ENCODE measurements at regions not wholly inside any gene's neighbourhood (a gene's known extent, or its start where the extent isn't known, plus 50 kb on each side); places are given as distances from the start of the nearest gene placed in this dataset.
"Not testable (repeated sequence)": the region's sequence is repeated elsewhere in the genome, so short reads cannot be mapped to it uniquely, and the experiment has no call there.

- ChIA-PET POLR2A (no interaction called here), CTCF (interaction anchor here (1.3 kb wide), 1 partner anchor 92 kb away, joined by 4 read pairs; no protein-coding TSS in a partner anchor)
- TF ChIP-seq, protein P1, sequence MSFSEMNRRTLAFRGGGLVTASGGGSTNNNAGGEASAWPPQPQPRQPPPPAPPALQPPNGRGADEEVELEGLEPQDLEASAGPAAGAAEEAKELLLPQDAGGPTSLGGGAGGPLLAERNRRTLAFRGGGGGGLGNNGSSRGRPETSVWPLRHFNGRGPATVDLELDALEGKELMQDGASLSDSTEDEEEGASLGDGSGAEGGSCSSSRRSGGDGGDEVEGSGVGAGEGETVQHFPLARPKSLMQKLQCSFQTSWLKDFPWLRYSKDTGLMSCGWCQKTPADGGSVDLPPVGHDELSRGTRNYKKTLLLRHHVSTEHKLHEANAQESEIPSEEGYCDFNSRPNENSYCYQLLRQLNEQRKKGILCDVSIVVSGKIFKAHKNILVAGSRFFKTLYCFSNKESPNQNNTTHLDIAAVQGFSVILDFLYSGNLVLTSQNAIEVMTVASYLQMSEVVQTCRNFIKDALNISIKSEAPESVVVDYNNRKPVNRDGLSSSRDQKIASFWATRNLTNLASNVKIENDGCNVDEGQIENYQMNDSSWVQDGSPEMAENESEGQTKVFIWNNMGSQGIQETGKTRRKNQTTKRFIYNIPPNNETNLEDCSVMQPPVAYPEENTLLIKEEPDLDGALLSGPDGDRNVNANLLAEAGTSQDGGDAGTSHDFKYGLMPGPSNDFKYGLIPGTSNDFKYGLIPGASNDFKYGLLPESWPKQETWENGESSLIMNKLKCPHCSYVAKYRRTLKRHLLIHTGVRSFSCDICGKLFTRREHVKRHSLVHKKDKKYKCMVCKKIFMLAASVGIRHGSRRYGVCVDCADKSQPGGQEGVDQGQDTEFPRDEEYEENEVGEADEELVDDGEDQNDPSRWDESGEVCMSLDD (tag by site-specific recombination; IDR thresholded peaks at IDR 0.05), result no peak
- TF ChIP-seq ZBTB20 (tag by site-specific recombination; IDR thresholded peaks at IDR 0.05), result no peak
- TF ChIP-seq ZNF10 (tag by site-specific recombination; IDR thresholded peaks at IDR 0.05), result no peak
- no peak for TF ChIP-seq ZNF518A (tag by site-specific recombination; conservative IDR thresholded peaks at IDR 0.05; ENCODE audit: low read depth)
- TF ChIP-seq ZNF114 (tag by site-specific recombination; IDR thresholded peaks at IDR 0.05), result no peak
- TF ChIP-seq SP2 (tag by site-specific recombination; IDR thresholded peaks at IDR 0.05), result no peak
- TF ChIP-seq MYNN (tag by site-specific recombination; IDR thresholded peaks at IDR 0.05; ENCODE audit: borderline replicate concordance), result no peak
- no peak for TF ChIP-seq ZNF112 (tag by site-specific recombination; IDR thresholded peaks at IDR 0.05)
- TF ChIP-seq ZNF843 (tag by site-specific recombination; IDR thresholded peaks at IDR 0.05), result no peak
- TF ChIP-seq, protein P2, sequence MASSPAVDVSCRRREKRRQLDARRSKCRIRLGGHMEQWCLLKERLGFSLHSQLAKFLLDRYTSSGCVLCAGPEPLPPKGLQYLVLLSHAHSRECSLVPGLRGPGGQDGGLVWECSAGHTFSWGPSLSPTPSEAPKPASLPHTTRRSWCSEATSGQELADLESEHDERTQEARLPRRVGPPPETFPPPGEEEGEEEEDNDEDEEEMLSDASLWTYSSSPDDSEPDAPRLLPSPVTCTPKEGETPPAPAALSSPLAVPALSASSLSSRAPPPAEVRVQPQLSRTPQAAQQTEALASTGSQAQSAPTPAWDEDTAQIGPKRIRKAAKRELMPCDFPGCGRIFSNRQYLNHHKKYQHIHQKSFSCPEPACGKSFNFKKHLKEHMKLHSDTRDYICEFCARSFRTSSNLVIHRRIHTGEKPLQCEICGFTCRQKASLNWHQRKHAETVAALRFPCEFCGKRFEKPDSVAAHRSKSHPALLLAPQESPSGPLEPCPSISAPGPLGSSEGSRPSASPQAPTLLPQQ (tag by site-specific recombination; IDR thresholded peaks at IDR 0.05), result no peak
- H3K4me1 ChIP-seq (ENCODE audit: control insufficient read depth, insufficient read depth, low read length), result no peaks in the 10 kb centered on the region
- no peak overlapping the region for H3K4me3 ChIP-seq (ENCODE audit: low read depth, low read length)
- no peak overlapping the region for H3K27ac ChIP-seq (ENCODE audit: extremely low read depth, low read depth, low read length)
- no peaks in the 10 kb centered on the region for H3K36me3 ChIP-seq (ENCODE audit: control insufficient read depth in 2 of 2, insufficient read depth in 1 of 2, low read length in 2 of 2)
- H3K9me3 ChIP-seq (ENCODE audit: control insufficient read depth, insufficient read depth, low read depth, low read length), result no peaks in the 10 kb centered on the region
Observed at GRCh38 chr9:119877306-119877705, 508.1 kb upstream of the BRINP1 start.

GRCh38 chr9:119873877-119874276, 504.6 kb upstream of the BRINP1 start:
- no peaks in the 10 kb centered on the region for H3K9me3 ChIP-seq (ENCODE audit: control insufficient read depth, insufficient read depth, low read depth, low read length)
- H3K27ac ChIP-seq (ENCODE audit: extremely low read depth, low read depth, low read length), result no peak overlapping the region
- H3K4me3 ChIP-seq (ENCODE audit: low read depth, low read length), result no peak overlapping the region
- H3K36me3 ChIP-seq (ENCODE audit: control insufficient read depth in 2 of 2, insufficient read depth in 1 of 2, low read length in 2 of 2), result no peaks in the 10 kb centered on the region
- ChIA-PET POLR2A (no interaction called here), CTCF (no interaction called here)
- TF ChIP-seq ZNF423 (tag by site-specific recombination; IDR thresholded peaks at IDR 0.05) (no peak), ZNF639 (tag by site-specific recombination; IDR thresholded peaks at IDR 0.05) (no peak), YY1 (tag by site-specific recombination; IDR thresholded peaks at IDR 0.05) (no peak), ZNF521 (tag by site-specific recombination; IDR thresholded peaks at IDR 0.05) (no peak), ZNF221 (tag by site-specific recombination; IDR thresholded peaks at IDR 0.05; ENCODE audit: borderline replicate concordance) (no peak), PRDM2 (tag by site-specific recombination; IDR thresholded peaks at IDR 0.05; ENCODE audit: borderline replicate concordance) (no peak)
- no peaks in the 10 kb centered on the region for H3K4me1 ChIP-seq (ENCODE audit: control insufficient read depth, insufficient read depth, low read length)

GRCh38 chr9:119870251-119870650, 501.0 kb upstream of the BRINP1 start:
- H3K4me3 ChIP-seq (ENCODE audit: low read depth, low read length); H3K4me1 ChIP-seq (ENCODE audit: control insufficient read depth, insufficient read depth, low read length); POLR2A ChIA-PET; H3K9me3 ChIP-seq (ENCODE audit: control insufficient read depth, insufficient read depth, low read depth, low read length); CTCF ChIA-PET; H3K36me3 ChIP-seq (ENCODE audit: control insufficient read depth in 2 of 2, insufficient read depth in 1 of 2, low read length in 2 of 2); H3K27ac ChIP-seq (ENCODE audit: extremely low read depth, low read depth, low read length): not testable (repeated sequence)

All from HEK293 (cell line).